HG02623 (cell line): ENCODE measurements at regions not wholly inside any gene's neighbourhood (a gene's known extent, or its start where the extent isn't known, plus 50 kb on each side); places are given as distances from the start of the nearest gene placed in this dataset.

Source experiments
- ATAC-seq: cut with Tn5 transposase; IDR thresholded peaks from one replicate; pipeline ENCODE4 v1.9.1; 2021; ENCODE audit warnings: moderate library complexity; ENCODE audit not compliant: unreplicated experiment

DNA sequence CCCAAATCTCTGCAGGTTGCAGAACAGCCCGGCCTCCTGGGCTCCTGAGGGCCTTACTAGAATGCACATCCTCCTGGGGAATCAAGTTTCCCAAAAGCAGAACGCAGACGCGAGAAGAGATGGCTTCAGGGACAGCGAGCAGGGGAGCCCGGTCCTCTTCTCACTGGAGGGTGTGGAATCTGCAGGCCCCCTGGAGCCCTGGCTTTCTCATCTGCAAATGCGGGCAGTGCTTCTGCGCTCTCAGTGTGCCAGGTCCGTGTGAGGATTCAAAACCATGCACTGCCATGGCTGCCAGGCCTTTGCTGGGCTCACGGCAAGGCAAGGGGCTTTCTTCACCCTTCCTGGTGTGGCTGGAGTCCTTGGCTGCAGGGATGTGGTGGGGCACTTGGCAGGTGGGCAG, 330.9 kb upstream of the MKI67 start:
- ATAC-seq, result no peak

DNA sequence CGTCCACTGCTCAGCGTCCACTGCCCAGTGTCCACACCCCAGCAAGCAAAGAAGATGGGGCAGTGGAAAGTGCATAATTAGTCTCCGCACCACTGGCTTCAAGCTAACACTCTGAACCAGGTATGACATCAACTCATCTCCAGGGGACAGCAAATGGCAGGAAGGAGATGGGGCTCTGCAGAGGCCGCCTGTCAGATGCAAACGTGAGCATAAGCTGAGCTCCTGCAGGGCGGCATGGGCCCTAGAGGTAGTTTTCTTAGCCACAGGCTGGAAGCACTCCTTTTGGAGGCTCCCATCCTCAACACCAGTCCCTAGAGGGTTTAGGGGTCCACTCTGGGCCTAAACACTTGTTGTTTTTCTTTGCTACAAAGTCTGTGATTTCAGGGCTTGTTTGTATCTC, 335.8 kb upstream of the MKI67 start:
- no peak for ATAC-seq

DNA sequence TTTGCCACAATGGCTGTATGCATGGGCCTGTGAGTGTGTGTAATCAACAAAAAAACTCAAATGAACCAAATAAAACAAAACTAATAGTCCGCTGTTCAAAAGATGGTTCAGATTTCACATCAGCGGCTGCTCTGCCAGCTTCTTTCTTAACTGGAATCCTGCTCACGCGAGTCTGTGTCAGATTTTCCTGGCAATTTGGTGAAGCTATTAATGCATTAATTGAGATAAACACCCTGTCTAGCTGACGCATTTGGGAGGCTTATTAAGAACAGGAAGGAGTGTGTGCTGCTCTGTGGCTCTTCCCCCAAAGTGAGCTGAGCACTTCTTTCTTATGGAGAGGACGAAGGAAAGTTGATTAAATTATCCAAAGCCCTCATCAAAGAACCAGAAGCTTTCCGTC, 336.6 kb upstream of the MKI67 start:
- no peak for ATAC-seq

DNA sequence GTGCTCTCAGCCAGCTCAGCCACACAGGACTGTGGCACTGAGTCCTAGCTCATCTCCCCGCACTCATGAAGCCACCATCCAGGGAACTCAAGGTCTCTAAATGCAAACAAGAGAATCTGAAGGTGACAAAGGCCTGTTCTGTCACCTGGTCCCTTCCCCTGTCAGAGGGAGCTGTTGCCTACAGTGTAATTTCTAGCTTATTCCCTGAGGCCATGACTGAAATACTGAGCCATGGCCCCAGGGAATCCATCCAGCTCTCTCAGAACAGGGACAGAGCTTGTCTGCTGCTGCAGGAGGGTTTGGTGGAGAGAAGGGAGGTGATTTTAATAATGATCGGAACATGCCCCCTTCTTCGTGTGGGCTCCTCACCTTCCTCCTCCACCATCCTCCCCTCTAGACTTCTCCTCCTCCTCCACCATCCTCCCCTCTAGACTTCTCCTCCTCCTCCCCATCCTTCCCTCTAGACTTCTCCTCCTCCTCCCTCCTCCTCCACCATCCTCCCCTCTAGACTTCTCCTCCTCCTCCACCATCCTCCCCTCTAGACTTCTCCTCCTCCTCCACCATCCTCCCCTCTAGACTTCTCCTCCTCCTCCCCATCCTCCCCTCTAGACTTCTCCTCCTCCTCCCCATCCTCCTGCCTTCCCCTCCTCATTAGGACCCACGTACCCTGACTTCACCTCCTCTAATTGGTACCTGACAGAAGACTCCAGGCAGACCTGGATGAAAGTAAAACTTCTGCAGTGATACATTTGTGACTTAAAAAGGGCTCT, 338.0 kb upstream of the MKI67 start:
- ATAC-seq, result no peak

DNA sequence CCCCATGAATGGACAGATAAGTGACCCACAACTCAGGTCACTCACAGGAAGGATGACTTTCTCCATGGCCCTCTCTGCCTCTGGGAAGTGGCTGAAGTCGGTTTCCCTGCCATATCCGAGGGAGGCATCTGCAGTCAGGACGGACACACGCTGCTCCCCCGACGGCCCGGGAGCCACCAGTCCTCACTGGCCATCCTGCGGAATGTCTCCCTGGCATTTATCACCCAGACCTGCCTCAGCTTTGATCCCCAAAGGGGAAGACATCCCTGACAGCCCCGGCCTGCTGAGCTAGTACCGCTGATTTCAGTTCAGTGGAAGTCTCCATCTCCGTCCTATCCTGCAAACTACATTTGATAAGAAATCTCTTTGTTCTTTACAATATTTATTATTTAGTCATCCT, 339.5 kb upstream of the MKI67 start:
- no peak for ATAC-seq

DNA sequence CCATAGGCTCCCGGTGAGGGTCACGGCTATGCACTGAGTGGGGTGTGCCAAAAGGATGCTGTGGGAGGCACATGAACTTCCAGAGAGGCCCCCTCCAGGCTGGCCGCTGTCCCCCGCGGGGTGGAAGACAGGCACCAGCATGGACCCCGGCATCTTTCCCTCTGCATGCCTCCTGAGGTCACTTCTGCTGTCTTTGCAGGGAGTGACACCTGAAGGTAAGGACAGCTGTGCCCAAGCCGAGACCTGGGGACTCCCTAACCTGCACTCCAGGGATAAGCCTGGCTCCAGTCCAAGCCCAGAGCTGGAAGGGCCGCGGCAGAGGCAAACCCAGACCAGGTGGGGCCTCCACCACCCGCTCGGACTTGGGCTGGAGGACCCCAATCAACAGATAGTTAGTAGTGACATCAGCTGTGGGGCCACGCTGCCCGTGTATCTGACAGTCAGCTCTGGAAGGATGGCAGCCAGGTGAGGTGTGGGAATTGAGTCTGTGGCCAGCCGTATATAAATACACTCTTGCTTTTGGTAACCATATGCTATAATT, 340.7 kb upstream of the MKI67 start:
- ATAC-seq, result no peak

DNA sequence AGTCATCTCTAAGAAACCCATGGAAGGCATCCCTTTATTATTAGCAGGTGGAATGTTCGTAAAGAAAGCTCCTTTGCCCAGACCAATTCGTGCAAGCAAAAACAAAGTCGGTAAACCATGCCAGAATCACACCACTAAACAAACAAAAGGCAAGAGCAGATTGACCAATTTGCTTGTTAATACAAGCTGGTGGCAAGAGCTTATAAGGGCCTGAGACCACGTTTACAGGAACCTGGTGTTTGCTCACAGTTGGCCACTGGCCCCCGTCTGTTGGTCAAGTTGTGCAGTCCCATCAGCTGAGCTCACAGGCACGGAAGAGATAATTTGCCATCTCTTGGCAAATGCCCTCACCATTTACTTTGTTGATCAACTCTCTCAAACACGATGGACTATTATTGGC, 342.2 kb upstream of the MKI67 start:
- no peak for ATAC-seq

DNA sequence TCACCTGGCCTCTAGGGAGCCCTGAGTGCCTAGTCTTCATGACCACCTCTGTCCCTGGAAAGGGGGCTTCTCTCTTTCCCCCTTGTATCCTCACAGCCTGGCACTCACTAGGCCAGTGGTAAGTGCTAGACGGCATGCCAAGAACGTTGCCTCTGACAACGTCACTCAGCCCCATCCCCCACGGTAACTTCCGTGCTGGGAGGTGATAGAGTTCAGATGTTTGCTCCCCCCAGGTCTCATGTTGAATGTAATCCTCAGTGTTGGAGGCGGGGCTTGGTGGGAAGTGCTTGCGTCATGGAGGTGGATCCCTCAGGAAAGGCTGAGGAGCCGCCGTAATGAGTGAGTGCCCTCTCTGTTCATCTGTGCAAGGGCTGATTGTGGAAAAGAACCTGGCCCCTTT, 343.3 kb upstream of the MKI67 start:
- ATAC-seq, result no peak

DNA sequence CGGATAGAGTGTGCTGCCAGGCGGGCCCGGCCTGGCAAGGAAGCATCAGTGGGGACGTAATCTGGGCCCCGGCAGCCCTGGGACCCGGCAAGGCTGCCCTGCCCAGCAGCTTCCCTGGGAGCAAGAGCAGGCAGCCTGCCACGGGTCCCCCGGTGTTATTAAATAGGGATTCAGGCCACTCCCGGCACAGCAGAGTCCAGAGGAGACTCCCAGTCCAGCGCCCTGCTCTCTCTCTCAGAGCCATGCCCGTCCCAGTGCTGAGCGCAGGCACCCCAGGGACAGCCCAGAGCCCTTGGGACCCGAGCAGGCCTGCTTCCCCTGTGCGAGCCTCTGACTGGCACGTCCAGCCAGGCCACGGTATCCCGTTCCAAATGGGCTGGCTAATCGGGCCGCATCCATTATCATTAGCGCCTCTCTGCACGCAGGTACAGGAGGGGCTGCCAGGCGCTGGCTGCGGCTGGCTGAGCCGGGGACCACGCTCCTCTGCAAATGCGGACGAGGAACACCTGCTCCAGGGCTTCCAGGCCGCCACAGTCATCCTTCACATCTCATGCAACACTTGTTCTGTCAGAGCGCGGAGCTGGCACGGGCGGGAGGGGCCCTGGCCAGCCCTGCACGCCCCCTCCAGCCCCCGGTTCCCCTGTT, 344.2 kb upstream of the MKI67 start:
- ATAC-seq, result no peak

DNA sequence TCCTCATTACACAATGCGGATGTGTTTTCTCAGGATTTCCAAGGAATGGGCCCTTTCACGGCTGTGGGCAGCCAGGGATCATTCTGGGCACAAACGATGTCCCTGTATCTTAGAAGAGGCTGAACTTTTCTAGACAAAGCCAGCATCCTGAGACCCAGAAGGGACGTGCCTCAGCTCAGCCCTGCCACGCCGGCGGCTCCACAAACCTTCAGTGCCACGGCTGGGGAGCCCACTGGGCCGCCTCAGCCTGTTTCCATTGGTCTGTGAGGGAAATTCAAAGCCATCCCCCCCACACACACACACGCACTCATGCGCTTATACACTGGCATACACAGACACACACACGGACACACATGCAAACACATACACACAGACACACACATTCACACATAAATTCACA, 344.9 kb upstream of the MKI67 start:
- no peak for ATAC-seq

DNA sequence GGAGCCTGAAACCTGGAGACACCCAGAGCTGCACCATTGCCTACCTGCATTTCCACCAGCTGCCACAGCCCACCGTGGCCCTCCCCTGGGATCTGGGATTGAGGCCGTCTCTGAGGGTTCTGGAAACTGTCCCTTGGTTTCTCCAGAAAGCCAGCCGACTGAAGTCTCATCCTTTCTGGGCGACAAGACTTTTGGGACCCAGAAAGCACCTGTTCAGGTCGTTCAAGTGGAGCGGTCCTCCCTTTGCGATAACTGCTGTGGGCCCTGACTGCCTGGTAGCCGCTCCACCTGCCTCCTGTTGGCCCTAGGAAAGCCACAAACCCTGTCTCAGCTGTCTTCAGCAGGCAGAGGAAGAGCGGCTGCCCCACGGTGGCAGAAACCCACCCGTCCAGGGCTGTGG, 346.0 kb upstream of the MKI67 start:
- ATAC-seq, result no peak

DNA sequence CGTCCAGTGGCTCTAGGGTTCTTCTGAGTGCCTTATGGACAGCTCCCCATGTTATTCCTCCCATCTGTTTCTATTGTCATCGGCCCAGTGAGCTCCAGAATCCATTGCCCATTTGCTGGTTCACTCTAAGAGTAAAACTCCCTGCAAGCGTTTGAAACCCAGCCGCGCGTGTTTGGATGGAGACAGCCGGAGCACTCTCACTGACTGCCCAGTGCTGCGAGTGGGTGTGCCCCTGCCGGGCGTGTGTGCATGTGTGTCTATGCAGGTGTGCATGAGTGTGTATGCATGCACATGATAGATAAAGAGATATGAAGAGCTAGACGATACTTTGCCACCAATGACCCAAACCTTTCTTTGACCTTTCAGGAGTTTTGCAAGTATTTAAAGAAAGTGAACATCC, 347.2 kb upstream of the MKI67 start:
- ATAC-seq, result no peak

DNA sequence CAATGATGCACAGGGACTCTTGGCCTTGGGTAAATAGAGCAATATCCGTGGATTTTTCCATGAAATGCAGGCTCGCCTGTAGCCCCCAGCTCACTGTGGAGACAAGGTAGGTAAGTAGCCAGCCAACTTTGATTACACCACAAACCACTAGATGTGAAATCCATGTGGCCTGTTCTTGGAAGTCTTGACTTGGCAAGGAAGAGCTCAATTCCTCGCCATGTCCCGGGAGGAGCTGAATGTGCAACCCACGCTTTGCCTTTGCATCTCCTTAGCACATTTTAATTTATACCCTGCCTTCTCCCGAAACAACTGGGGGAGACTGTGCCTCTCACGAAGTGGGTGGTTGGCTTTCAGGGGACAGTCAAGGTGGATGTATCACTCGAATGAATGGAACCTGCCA, 347.7 kb upstream of the MKI67 start:
- no peak for ATAC-seq

DNA sequence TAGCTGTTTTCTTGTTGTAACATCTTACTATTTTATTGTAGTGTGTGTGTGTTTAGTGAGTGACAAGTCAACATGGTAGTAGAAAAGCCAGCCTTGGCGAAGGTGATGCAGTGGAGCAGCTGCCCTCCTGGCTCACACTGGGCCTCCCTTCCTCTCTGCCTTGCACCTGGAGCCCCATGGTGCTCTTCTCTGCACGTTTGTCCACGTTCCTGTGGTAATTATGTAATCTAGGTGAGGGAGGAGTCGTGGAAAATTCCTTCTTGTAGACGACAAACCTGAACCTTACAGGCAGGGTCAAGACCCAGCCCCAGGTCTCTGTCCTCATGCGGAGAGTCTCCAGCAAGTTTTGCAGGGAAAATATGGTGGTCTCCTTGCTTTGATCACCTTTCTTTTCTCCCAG, 348.3 kb upstream of the MKI67 start:
- ATAC-seq, result no peak

DNA sequence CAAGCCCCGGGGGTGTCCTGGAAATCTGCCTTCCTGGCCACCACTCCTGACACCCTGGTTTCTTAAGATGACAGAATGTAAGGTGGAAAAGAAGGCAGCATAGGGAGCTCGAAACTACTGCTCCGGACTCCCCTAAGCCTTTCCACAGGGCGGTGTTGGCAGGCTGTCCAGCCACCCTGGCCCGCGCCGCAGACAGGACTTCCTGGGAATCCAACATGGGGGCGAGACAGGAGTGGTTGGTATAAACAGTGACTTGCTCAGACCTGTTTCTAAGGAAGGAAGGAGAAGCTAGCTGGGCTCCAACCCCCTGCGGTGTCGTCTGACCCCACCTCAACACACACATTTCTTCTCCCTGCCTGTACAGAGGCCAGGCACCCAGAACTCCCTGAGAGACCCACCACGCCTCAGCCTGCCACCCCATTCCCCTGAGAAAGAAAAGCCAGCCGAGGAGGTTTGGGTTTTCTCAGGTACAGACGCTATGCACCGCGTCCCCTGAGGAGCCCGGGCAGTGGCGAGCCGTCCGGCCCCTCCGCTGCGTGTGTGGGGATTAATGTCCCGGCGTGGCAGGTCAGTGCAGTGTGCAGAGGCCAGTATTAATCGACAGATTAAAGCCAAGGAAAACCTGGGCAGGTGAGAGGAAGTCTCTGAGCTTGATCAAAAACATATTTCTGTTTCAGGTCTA, 349.6 kb upstream of the MKI67 start:
- ATAC-seq, result no peak

DNA sequence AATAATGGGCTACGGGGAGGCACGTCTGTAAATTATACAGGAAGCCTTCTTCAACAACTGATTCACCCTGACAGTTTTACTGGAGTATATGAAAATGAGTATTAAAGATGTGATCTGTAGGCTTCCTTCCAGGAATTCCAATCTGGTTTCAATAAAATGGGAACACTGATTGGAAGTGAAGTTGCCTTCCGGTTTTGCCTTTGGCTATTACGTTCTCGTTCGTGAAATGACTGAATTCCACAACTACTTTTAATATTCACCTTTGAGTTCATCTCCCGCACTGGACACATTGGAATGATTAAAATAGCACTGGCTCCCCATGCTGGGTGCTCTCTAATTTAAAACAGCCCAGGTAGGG, 350.1 kb upstream of the MKI67 start:
- no peak for ATAC-seq

DNA sequence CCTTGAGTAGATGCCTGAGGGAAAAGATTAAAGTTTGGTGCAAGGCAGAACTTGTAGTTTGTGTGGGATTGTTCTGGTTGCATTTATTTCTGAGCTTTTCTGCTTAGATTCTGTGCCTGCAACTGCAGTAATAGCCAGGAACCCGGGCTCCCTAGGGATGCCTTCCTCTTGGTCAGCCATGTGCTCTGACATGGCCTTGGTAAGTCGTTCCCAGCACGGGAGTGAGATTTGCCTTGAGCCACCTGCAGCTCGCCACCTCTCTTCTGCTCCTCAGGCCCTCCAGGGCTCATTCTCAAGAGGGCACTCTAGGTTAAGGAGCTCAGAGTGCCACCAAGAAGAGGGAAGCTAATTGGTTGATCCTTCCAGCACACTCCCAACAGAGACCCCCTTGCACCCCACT, 350.6 kb upstream of the MKI67 start:
- no peak for ATAC-seq

DNA sequence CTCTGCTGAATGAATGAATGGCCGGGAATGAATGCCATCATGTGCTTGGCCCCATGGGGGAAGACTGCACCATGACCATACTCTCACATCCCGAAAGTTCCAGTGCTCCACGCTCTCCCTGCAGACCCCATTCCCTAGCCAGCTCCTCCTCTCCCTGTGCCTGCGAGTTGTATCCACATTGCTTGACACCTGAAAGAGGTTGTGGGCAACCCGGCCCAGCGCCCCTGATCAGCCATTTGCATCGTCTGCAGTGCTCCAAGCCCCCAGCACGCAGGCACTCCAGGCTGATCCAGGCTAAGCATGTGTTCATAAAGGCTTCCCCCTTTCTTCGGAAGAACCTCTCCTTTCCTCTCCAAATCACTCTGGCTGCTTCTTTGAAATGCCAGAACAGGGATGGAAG, 354.4 kb upstream of the MKI67 start:
- no peak for ATAC-seq

DNA sequence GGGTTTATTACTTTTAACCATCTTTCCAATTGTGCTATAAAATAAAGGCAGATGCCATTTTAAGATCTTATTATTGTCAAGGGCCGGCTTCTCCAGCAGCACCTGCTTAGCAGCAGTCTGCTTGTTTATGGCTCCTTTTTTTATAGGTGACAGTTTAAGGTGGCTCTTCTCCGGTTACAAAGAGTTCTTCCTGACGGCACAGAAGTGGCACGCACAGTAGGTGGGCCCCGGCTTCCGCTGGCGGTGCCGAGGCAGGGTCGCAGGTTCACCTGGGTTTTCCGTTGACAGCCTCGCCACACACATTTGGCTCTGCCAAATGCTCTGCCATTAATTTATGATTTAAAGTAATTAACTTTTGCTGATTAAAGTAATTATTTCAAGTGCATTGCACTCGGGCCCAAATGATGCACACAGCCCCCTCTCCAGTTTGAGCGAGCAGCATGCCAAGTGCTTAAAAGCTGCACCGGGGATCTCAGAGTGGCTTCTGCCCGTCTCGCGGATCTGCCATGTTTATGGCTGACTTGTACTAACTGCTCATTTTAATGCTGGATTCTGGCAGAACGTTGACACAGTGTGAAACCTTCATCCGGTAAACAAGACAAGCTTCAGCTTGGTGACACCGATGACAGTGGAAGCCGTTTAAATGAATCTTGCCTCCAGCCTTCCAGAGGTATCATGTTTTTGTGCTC, 355.1 kb upstream of the MKI67 start:
- ATAC-seq, result no peak

DNA sequence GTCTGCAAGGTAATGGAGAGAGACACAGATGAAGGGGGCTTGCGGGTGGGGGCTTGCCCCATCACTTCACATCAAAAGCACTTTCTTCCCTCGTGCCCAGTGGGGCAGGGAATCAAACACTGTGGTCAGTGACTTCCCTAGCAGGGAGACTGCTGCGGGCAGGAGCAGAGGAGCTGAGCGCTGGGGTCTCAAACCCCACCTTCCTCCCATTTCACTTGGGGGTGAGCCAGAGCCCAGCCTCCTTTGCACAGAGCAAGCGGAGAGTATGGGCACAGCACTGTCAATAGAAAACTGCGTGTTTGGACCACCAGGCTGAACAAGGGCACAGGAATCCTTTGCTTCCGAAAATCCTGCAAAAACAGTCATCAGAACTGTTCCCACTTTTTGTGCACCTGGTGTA, 355.8 kb upstream of the MKI67 start:
- no peak for ATAC-seq

DNA sequence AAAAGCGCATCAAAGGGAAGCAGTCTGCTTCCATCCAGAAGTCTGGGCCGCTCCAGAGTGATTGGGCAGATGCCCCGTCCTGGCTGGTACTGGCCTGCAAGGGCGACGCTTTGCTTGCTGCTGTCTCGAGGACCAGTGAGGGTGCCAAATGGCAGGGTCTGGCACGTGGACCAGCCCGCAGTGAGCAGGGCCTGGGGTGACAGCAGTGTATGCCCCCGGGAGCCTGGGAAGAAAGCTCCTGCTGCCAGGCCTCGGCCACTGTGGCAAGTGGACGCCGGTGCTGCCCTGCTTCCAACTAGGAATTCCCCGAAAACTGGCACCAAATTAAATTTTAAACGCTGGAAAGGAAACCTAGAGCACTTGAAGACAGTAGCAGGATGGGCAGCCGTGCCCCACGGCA, 357.0 kb upstream of the MKI67 start:
- ATAC-seq, result no peak

DNA sequence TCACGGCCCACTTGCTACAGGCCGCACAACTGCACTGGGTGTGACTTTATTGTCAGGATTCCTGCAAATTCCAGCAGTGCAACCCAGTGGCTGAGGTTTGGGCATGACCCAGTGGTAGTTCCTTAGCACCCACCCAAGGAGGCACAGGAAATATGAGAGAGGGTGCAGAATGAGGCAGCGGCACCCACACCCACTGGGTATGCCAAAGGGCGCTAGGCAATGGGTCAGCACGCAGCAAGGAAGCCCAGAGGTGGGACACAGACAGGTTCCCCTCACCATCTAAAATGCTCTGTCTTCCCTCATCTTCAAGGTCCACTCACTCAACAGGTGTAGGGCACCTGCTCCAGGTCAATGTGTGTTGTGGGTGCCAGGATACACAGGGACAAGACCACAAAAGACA, 357.8 kb upstream of the MKI67 start:
- no peak for ATAC-seq
